GM18507 (cell line): ENCODE measurements at regions not wholly inside any gene's neighbourhood (a gene's known extent, or its start where the extent isn't known, plus 50 kb on each side); places are given as distances from the start of the nearest gene placed in this dataset.

ENCODE experiments used
- DNase-seq: peaks from one replicate; pipeline ENCODE4 v3.0.0; 2011; ENCODE audit warnings: low read depth; ENCODE audit not compliant: insufficient read length; ENCODE audit errors: extremely low spot score
- FAIRE-seq: peaks from 2 replicates; lab custom pipeline; 2011; peaks lifted over from hg19 to GRCh38; lab: Jason Lieb, UNC

DNA sequence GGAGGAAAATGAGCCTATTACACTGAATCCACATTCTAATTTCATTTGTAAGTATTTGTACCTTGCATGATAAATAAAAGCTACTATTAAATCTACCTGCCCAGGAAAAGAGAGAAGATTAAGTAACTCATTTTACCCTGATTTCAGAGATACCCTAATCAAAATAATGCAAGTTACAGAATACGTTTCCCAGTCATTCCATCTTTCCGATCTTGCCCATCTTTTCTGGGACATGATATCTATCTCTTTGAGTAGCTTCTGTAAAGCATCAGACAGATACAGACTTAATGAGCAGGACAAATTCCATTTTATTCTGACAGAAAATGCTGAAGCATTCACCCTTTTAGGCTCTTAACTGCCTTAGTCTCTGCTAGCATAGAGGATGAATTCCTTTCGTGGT, 56.6 kb downstream of the SPRY2 start:
- no peak for FAIRE-seq
- no peak for DNase-seq

- no peak for DNase-seq
- FAIRE-seq: no peak
Observed at GRCh38 chr13:80278706-80279105, 62.2 kb downstream of the SPRY2 start.

- FAIRE-seq (peak; percentile 60), DNase-seq (no peak)
Observed at GRCh38 chr13:80276371-80277289, 64.3 kb downstream of the SPRY2 start.

DNA sequence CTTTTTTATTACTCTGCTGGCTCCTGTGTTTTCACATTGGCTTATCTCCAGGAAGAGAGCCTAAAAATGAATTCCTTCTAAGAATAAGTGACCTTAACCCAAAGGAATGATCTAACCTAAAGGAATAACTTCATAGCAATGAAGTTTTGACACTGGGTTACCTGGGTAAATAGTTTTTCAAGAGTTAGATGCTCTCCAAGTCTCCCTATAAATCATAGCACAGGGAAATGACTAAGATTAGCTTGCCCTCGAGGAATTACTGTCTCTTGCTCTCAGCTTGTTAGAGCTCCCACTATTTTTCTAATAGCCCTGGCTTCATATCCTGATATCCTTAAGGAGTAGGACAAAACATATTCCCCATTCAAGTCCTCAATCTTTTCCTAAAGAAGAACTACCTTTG, 66.3 kb downstream of the SPRY2 start:
- no peak for DNase-seq
- no peak for FAIRE-seq

DNA sequence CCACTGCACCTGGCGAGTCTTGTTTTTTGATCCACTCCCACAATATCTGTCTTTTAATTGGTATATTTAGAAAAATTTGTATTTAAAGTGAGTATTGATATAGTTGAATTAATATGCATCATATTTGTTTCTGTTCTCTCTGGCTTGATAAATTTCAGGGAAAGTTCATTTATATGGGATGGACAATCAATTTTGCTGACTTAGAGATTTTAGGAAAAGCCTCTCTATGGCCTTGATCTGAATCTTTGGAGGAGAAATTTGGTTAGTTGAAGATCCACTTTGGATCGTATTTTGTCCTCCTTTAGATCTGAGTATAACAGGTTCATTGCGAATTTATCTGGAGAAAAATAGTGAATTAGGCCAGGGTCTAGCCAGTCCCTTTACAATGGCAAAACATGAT, 67.2 kb downstream of the SPRY2 start:
- no peak for DNase-seq
- FAIRE-seq: no peak

- no peak for DNase-seq
- peak; percentile 59 for FAIRE-seq
Observed at GRCh38 chr13:80265348-80265747, 75.6 kb downstream of the SPRY2 start.

DNA sequence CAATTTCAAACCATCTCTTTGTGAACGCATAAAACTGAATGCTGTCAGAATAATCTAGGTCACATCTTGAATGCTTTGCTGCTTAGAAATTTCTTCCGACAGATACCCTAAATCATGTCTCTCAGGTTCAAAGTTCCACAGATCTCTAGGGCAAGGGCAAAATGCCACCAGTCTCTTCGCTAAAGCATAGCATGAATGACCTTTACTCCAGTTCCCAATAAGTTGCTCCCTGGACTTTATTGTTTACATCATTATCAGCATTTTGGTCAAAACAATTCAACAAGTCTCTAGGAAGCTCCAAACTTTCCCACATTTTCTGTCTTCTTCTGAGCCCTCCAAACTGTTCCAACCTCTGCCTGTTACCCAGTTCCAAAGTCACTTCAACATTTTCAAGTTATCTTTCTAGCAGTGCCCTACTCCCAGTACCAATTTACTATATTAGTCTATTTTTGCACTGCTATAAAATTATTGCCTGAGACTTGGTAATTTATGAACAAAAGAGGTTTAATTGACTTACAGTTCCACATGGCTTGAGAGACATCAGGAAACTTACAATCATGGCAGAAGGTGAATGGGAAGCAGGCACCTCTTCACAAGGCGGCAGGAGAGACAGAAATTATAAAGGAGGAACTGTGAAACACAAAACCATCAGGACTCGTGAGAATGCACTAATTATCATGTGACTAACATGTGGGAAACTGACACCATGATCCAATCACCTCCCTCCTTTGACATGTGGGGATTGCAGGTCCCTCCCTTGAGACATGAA, 77.0 kb downstream of the SPRY2 start:
- no peak for FAIRE-seq
- DNase-seq: no peak

- FAIRE-seq: no peak
Observed at GRCh38 chr13:80262051-80262695, 78.8 kb downstream of the SPRY2 start.

GRCh38 chr13:80259159-80259558, 81.8 kb downstream of the SPRY2 start:
- peak; percentile 71 for FAIRE-seq

More at GRCh38 chr13:80262051-80262695, 78.8 kb downstream of the SPRY2 start:
- DNase-seq: no peak

DNA sequence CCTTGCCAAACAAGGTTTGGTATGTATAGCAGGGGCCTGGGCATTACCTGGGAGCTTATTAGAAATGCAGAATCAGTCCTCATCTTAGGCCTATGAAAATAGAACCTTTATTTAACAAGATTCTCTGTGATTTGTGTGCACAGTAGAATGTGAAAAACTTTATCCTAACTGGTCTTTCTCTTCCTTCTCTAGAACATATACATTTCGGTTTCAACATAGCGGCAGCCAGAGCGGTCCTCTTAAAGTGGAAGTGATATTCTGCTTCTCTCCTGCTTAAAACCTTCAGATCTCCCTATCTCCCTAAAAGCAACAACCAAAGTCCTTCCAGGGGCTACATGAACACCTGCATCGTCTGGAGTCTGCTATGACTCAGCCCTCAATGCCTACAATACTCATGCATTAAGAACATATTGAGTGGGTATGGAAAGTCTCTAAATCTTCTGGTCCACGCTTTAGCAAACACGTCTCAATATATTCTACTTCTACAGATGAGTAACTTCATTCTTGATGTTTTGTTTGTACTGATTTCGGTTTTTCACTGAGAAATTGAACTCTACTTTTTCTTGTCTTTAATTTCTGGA, 84.5 kb downstream of the SPRY2 start:
- DNase-seq: no peak
- peak; percentile 75 for FAIRE-seq

More at GRCh38 chr13:80259159-80259558, 81.8 kb downstream of the SPRY2 start:
- no peak for DNase-seq

GRCh38 chr13:80255946-80256345, 85.0 kb downstream of the SPRY2 start:
- FAIRE-seq (no peak), DNase-seq (no peak)

DNA sequence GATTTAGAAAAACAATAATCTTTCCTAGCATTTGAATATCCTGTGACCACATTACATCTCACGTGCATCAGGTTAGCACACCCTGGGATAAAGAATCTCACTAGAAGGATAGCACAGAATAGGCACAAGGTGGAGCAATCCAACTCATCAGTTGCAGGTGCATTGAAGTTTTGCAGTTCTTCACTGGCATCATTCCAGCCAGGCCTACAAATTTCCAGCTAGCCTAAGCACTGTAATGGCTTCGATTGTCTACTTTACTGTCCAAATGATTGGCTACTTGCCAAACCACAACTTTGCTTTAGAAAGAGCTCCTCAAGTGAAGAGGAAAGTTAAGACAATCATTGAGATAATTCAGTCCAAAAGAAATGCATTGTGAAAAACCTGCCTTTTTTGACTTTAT, 89.5 kb downstream of the SPRY2 start:
- DNase-seq (no peak), FAIRE-seq (no peak)

DNA sequence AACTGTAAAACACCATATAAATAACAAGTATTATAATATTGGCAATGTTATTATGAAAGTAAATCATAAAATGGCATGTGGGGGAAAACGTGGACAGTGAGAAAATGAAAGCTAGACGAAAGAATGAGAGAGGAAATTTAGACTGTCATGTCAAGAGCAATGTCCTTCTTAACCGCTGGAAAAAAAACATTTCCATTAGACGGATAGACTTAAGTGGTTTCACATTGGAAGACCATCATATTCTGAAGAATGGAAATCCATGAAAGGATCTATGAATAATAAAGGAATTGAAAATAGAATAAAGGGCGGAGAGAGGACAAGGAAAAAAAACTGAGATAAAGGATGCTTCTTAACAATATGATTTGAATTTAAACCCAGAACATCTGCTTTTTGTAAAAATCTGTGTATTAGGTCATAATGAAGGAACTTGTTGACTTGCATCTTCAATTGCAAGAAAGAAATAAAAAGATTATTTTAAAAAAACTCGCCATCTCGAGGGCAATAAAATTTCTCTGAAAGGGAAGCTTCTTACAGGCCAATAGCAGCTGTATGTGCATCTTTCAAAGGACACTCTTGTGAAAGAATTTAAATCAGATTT, 90.6 kb downstream of the SPRY2 start:
- FAIRE-seq: no peak
- no peak for DNase-seq

DNA sequence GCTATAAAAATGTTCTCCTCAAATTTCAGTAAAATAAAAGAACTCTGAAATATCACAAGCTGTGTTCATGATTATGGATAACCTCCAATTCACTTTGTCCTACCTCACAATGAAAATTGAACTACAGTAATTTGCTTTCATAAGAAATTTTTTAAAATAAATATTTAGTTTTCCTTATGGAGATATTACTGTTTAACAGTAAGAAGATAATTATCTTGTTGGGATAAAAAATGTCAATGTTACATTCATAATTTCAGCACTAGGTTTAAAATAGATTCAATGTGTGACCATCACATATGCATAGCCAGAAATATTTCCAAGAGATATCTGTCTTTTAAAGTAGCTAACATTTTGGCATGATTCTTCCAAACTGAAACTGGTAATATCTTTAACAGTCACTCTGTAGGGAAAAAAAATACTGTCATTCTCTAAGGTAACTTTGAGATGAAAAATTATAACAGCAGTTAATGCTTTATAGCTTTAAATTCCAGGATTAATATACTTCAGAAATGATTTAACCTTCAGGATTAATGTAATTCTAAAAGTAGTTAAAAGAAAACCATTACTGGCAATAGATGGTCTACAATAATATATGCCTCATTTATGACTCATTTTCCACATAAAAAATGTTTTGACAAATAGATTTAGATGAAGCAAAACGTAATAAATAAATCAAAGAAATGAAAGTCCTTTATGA, 91.3 kb downstream of the SPRY2 start:
- DNase-seq (no peak), FAIRE-seq (no peak)

GRCh38 chr13:80245162-80245733, 95.7 kb downstream of the SPRY2 start:
- peak; percentile 39 for FAIRE-seq
- no peak for DNase-seq

GRCh38 chr13:80244574-80244973, 96.4 kb downstream of the SPRY2 start:
- no peak for DNase-seq
- FAIRE-seq: no peak

GRCh38 chr13:80242728-80243427, 98.0 kb downstream of the SPRY2 start:
- DNase-seq (no peak), FAIRE-seq (no peak)
